ENCODE measurements at regions not wholly inside any gene's neighbourhood (a gene's known extent, or its start where the extent isn't known, plus 50 kb on each side); places are given as distances from the start of the nearest gene placed in this dataset.

GRCh38 chr16:79303959-79304387, 296.6 kb downstream of the MAF start:
- no peak for TF ChIP-seq CTCF (IDR thresholded peaks at IDR 0.05; ENCODE audit: low read length)
- no peak for TF ChIP-seq EZH2 (IDR thresholded peaks at IDR 0.05; ENCODE audit: borderline replicate concordance, low read length)
